ENCODE measurements at regions not wholly inside any gene's neighbourhood (a gene's known extent, or its start where the extent isn't known, plus 50 kb on each side); places are given as distances from the start of the nearest gene placed in this dataset.

DNA sequence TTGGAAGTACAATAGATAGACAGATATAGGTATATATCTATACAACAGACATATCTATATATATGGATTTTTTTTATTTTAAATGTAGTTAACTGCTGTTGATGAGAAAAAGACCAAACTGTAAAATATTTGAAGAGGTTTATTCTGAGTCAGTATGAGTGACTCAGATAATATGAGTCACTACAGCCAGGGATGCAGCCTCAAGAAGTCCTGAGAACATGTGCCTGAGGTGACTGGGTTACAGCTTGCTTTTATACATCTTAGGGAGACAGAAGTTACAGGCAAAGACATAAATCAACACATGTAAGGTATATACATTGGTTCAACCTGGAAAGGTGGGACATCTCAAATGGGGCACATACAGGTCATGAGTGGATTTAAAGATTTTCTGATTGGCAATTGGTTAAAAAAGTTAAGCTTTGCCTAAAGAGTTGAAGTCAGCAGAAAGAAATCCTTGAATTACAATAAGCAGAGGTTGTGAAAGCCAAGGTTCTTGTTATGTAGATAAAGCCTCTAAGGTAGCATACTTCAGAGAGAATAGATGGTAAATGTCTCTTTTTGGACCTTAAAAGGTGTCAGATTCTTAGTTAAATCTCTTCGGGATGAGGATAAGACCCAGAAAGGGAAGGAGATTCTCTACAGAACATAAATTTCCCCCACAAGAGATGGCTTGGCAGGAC is 149.9 kb downstream of the RBM43 start:
- H4K20me1 ChIP-seq (ENCODE audit: low read length) = no peaks in the 10 kb centered on the region
- peak; percentile 99 for ATAC-seq
- H2AFZ ChIP-seq (ENCODE audit: low read length) = no peak overlapping the region
- H3K27ac ChIP-seq (ENCODE audit: low read length) = peak overlapping the region; percentile 22
- ChIA-PET POLR2A (ENCODE audit: unreplicated experiment) (no interaction called here), CTCF (no interaction called here)
- H3K9me3 ChIP-seq (ENCODE audit: low read length) = no peaks in the 10 kb centered on the region
- no peaks in the 10 kb centered on the region for H3K9me2 ChIP-seq (replicated peaks; ENCODE audit: low read length)
- DNase-seq = peak; percentile 75
- H3K79me2 ChIP-seq (ENCODE audit: low read length) = no peaks in the 10 kb centered on the region
- TF ChIP-seq, protein P1, sequence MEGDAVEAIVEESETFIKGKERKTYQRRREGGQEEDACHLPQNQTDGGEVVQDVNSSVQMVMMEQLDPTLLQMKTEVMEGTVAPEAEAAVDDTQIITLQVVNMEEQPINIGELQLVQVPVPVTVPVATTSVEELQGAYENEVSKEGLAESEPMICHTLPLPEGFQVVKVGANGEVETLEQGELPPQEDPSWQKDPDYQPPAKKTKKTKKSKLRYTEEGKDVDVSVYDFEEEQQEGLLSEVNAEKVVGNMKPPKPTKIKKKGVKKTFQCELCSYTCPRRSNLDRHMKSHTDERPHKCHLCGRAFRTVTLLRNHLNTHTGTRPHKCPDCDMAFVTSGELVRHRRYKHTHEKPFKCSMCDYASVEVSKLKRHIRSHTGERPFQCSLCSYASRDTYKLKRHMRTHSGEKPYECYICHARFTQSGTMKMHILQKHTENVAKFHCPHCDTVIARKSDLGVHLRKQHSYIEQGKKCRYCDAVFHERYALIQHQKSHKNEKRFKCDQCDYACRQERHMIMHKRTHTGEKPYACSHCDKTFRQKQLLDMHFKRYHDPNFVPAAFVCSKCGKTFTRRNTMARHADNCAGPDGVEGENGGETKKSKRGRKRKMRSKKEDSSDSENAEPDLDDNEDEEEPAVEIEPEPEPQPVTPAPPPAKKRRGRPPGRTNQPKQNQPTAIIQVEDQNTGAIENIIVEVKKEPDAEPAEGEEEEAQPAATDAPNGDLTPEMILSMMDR (conservative IDR thresholded peaks at IDR 0.05; ENCODE audit: low read depth, low read length) = no peak
- no peak for TF ChIP-seq EZH2 (IDR thresholded peaks at IDR 0.05; ENCODE audit: low read length, unreplicated experiment)
- no peak for TF ChIP-seq EZH2phosphoT487 (IDR thresholded peaks at IDR 0.05; ENCODE audit: borderline replicate concordance, low read length)
- intact Hi-C loops (cut with micrococcal nuclease) = no loop called here
- BruUV-seq (replicated peaks) = no TSS peak
- H3F3A ChIP-seq (ENCODE audit: low read length, unreplicated experiment) = no peaks in the 10 kb centered on the region
- H3K9ac ChIP-seq (ENCODE audit: low read length) = no peak overlapping the region
- no peak overlapping the region for H3K4me3 ChIP-seq (ENCODE audit: low read length)
- H3K4me1 ChIP-seq (ENCODE audit: insufficient read depth, low read length) = peaks cover 13% of the 10 kb centered on the region; the same call in 1 of the 2 replicates
- no peak overlapping the region for H3K4me2 ChIP-seq (ENCODE audit: low read length)
- no peaks in the 10 kb centered on the region for H3K36me3 ChIP-seq (ENCODE audit: low read depth, low read length)
- H3K27me3 ChIP-seq (ENCODE audit: low read length) = no peaks in the 10 kb centered on the region

DNA sequence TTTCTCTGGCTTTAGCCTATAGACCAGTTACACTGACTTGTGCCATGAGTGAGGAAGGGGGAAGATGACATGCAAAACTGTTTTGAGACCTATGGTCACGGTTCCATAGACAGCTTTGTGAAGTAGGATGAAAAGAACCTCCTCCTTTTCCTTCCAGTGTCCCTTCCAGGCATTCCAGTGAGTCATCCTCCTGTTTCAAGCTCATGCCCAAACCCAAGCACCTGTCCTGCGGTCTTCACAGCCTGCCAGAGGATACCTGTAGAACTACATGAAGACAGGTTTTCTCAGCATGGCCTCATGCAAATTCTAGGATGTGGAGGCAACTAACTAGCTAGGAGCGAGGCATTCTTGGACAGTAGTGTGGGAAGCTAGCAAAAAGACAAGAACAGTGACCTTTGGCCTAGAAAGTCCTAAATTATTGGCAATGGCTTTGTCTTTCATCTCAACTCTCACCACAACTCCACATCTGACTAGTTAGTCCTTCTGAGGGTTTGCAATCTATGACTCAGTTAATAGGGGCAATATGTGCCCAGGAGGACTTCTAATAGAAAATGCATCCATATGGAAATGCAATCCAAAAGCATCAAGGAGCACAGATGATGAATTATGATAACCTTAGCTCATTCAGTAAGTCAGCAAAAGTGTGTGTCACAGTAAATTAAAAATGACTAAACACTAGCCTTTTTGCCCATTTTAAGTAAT is 154.7 kb downstream of the RBM43 start:
- Histone ChIP-seq H3K79me2 (ENCODE audit: low read length) (no peaks in the 10 kb centered on the region), H3K9ac (ENCODE audit: low read length) (no peak overlapping the region), H3K27ac (ENCODE audit: low read length) (no peak overlapping the region), H3F3A (ENCODE audit: low read length, unreplicated experiment) (no peaks in the 10 kb centered on the region), H3K9me3 (ENCODE audit: low read length) (no peaks in the 10 kb centered on the region), H3K9me2 (replicated peaks; ENCODE audit: low read length) (no peaks in the 10 kb centered on the region), H3K4me3 (ENCODE audit: low read length) (no peak overlapping the region), H3K4me2 (ENCODE audit: low read length) (no peak overlapping the region), H2AFZ (ENCODE audit: low read length) (no peak overlapping the region), H3K36me3 (ENCODE audit: low read depth, low read length) (no peaks in the 10 kb centered on the region), H3K4me1 (ENCODE audit: insufficient read depth, low read length) (peaks cover 16% of the 10 kb centered on the region; the same call in 1 of the 2 replicates), H3K27me3 (ENCODE audit: low read length) (no peaks in the 10 kb centered on the region), H4K20me1 (ENCODE audit: low read length) (no peaks in the 10 kb centered on the region)
- ATAC-seq = peak; percentile 32
- POLR2A ChIA-PET (ENCODE audit: unreplicated experiment) = no interaction called here
- no TSS peak for BruUV-seq (replicated peaks)
- CTCF ChIA-PET = no interaction called here
- TF ChIP-seq, protein P1 (conservative IDR thresholded peaks at IDR 0.05; ENCODE audit: low read depth, low read length) = no peak
- TF ChIP-seq EZH2phosphoT487 (IDR thresholded peaks at IDR 0.05; ENCODE audit: borderline replicate concordance, low read length) = no peak
- no peak for TF ChIP-seq EZH2 (IDR thresholded peaks at IDR 0.05; ENCODE audit: low read length, unreplicated experiment)
- intact Hi-C loops (cut with micrococcal nuclease) = no loop called here
- DNase-seq = peak; percentile 59

DNA sequence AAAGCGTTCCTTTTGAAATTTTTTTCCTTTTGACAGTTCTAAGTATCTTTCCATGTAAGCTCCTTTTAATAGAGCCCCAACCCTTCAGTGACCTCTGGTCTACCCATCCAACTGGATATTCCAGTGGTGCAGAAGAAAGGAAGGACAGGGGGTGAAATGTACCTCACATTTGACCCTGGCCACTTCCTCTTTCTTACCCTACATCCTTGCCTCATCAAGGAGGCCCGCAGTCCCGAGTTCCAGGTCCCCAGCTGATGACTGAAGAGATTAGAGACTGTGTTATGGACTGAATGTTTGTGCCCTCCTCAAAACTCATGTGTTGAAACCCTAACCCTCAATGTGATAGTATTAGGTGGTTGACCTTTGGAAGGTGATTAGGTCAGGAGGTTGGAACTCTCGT is 158.1 kb downstream of the RBM43 start:
- Histone ChIP-seq H2AFZ (ENCODE audit: low read length) (no peak overlapping the region), H3K9ac (ENCODE audit: low read length) (no peak overlapping the region), H3K27me3 (ENCODE audit: low read length) (no peaks in the 10 kb centered on the region), H3K27ac (ENCODE audit: low read length) (no peak overlapping the region), H3K4me3 (ENCODE audit: low read length) (no peak overlapping the region), H3K36me3 (ENCODE audit: low read depth, low read length) (no peaks in the 10 kb centered on the region), H3K9me2 (replicated peaks; ENCODE audit: low read length) (no peaks in the 10 kb centered on the region), H3K9me3 (ENCODE audit: low read length) (no peaks in the 10 kb centered on the region), H3F3A (ENCODE audit: low read length, unreplicated experiment) (no peaks in the 10 kb centered on the region), H3K79me2 (ENCODE audit: low read length) (no peaks in the 10 kb centered on the region), H3K4me2 (ENCODE audit: low read length) (no peak overlapping the region), H4K20me1 (ENCODE audit: low read length) (no peaks in the 10 kb centered on the region), H3K4me1 (ENCODE audit: insufficient read depth, low read length) (peaks cover 13% of the 10 kb centered on the region; the same call in 1 of the 2 replicates)
- DNase-seq (no peak), ATAC-seq (no peak)
- BruUV-seq (replicated peaks) = no TSS peak
- ChIA-PET CTCF (no interaction called here), POLR2A (ENCODE audit: unreplicated experiment) (no interaction called here)
- TF ChIP-seq, protein P1 (conservative IDR thresholded peaks at IDR 0.05; ENCODE audit: low read depth, low read length) = no peak
- TF ChIP-seq EZH2phosphoT487 (IDR thresholded peaks at IDR 0.05; ENCODE audit: borderline replicate concordance, low read length) = no peak
- TF ChIP-seq EZH2 (IDR thresholded peaks at IDR 0.05; ENCODE audit: low read length, unreplicated experiment) = no peak
- intact Hi-C loops (cut with micrococcal nuclease) = no loop called here

All from PC-3 (cell line).